ENCODE measurements at regions not wholly inside any gene's neighbourhood (a gene's known extent, or its start where the extent isn't known, plus 50 kb on each side); places are given as distances from the start of the nearest gene placed in this dataset.

GRCh38 chr2:226030788-226031646, 631.5 kb downstream of the NYAP2 start (continued):
- TF ChIP-seq KDM5A (IDR thresholded peaks at IDR 0.05; ENCODE audit: borderline replicate concordance, low read length) (no peak), ZNF180 (CRISPR knock-in tag; IDR thresholded peaks at IDR 0.05; ENCODE audit: borderline replicate concordance, low read depth) (no peak), ZNF878 (CRISPR knock-in tag; IDR thresholded peaks at IDR 0.05) (peak; percentile 66; the same call in 1 of the 2 replicates), ZNF576 (CRISPR knock-in tag; IDR thresholded peaks at IDR 0.05) (no peak), ZNF430 (CRISPR knock-in tag; IDR thresholded peaks at IDR 0.05) (peak; percentile 83; the same call in 1 of the 2 replicates), MTERF4 (CRISPR knock-in tag; IDR thresholded peaks at IDR 0.05) (no peak; the same call in none of the 2 replicates), ZFP62 (CRISPR knock-in tag; IDR thresholded peaks at IDR 0.05) (no peak), GABPA (IDR thresholded peaks at IDR 0.05; ENCODE audit: low read depth, low read length) (no peak), GABPA (CRISPR knock-in tag; IDR thresholded peaks at IDR 0.05; ENCODE audit: low read depth) (no peak), ZNF441 (CRISPR knock-in tag; IDR thresholded peaks at IDR 0.05; ENCODE audit: borderline replicate concordance) (peak; percentile 96), DMAP1 (CRISPR knock-in tag; IDR thresholded peaks at IDR 0.05) (peak; percentile 70; the same call in 1 of the 2 replicates), ZBTB7B (CRISPR knock-in tag; IDR thresholded peaks at IDR 0.05) (peak; percentile 89), SMYD3 (CRISPR knock-in tag; IDR thresholded peaks at IDR 0.05) (peak; percentile 44; the same call in 1 of the 2 replicates), RFX5 (IDR thresholded peaks at IDR 0.05; ENCODE audit: low read depth, low read length) (no peak), ZNF639 (CRISPR knock-in tag; conservative IDR thresholded peaks at IDR 0.05) (0 out of 2 replicates have a peak, but pooled peaks have one; percentile 31), JUN (CRISPR knock-in tag; IDR thresholded peaks at IDR 0.05) (no peak), MZF1 (CRISPR knock-in tag; IDR thresholded peaks at IDR 0.05; ENCODE audit: borderline replicate concordance) (peak; percentile 87; the same call in 1 of the 2 replicates), SAP130 (CRISPR knock-in tag; IDR thresholded peaks at IDR 0.05; ENCODE audit: low read depth) (peak; percentile 72)
- TF ChIP-seq, protein P1, sequence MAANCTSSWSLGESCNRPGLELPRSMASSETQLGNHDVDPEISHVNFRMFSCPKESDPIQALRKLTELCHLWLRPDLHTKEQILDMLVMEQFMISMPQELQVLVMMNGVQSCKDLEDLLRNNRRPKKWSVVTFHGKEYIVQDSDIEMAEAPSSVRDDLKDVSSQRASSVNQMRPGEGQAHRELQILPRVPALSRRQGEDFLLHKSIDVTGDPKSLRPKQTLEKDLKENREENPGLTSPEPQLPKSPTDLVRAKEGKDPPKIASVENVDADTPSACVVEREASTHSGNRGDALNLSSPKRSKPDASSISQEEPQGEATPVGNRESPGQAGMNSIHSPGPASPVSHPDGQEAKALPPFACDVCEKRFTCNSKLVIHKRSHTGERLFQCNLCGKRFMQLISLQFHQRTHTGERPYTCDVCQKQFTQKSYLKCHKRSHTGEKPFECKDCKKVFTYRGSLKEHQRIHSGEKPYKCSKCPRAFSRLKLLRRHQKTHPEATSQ (CRISPR knock-in tag; IDR thresholded peaks at IDR 0.05; ENCODE audit: borderline replicate concordance) = no peak
- TF ChIP-seq, protein P2, sequence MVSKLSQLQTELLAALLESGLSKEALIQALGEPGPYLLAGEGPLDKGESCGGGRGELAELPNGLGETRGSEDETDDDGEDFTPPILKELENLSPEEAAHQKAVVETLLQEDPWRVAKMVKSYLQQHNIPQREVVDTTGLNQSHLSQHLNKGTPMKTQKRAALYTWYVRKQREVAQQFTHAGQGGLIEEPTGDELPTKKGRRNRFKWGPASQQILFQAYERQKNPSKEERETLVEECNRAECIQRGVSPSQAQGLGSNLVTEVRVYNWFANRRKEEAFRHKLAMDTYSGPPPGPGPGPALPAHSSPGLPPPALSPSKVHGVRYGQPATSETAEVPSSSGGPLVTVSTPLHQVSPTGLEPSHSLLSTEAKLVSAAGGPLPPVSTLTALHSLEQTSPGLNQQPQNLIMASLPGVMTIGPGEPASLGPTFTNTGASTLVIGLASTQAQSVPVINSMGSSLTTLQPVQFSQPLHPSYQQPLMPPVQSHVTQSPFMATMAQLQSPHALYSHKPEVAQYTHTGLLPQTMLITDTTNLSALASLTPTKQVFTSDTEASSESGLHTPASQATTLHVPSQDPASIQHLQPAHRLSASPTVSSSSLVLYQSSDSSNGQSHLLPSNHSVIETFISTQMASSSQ (IDR thresholded peaks at IDR 0.05; ENCODE audit: low read depth) = peak; percentile 52; the same call in 1 of the 2 replicates
- TF ChIP-seq, protein P2 (CRISPR knock-in tag; IDR thresholded peaks at IDR 0.05; ENCODE audit: borderline replicate concordance) = peak; percentile 69; the same call in 1 of the 2 replicates
